SK-N-SH (cell line): ENCODE measurements at regions not wholly inside any gene's neighbourhood (a gene's known extent, or its start where the extent isn't known, plus 50 kb on each side); places are given as distances from the start of the nearest gene placed in this dataset.

Experiments used
- CTCF ChIA-PET: fragments of 300-600, 350-600 bp; formaldehyde crosslinking; extraction: SDS; loops from one replicate; lab custom pipeline; 2021; lab: Yijun Ruan, JAX
- POLR2A ChIA-PET: fragments of 350-600 bp; sonication (Branson Sonifier 250); formaldehyde crosslinking; extraction: SDS; loops from one replicate; lab custom pipeline; 2020; ENCODE audit warnings: antibody characterized with exemption, inconsistent platforms; lab: Yijun Ruan, JAX
- DNase-seq: peaks from one replicate; pipeline ENCODE4 v3.0.0; 2012
- H2AFZ ChIP-seq: fragments of 200-600 bp; sonication (generic); 2 replicates; pipeline ENCODE4 v1.8.1; 2016; ENCODE audit warnings: antibody characterized with exemption, mild to moderate bottlenecking, low read depth
- H3F3A ChIP-seq: fragments of 200-600 bp; sonication (generic); replicated peaks from 2 replicates; pipeline ENCODE3; 2016; ENCODE audit warnings: antibody characterized with exemption, mild to moderate bottlenecking; ENCODE audit not compliant: insufficient read depth
- H3K27ac ChIP-seq, 2 experiments: fragments of 200-500 bp in 1 of 2; fragments of 200-600 bp in 1 of 2; sonication (Bioruptor generic) in 1 of 2; sonication (generic), shearing (Covaris generic) in 1 of 2; 2 replicates each; pipeline versions ENCODE4 v1.5.1 to v1.6.1; 2014 to 2016; ENCODE audit warnings: low read depth in 2 of 2, inconsistent platforms in 1 of 2, low read length in 1 of 2, mild to moderate bottlenecking in 1 of 2, mixed read lengths in 1 of 2
- H3K27me3 ChIP-seq: fragments of 200-600 bp; sonication (generic), shearing (Covaris generic); 2 replicates; pipeline ENCODE4 v1.6.1; 2016; ENCODE audit warnings: mixed run types; ENCODE audit not compliant: insufficient read depth
- H3K36me3 ChIP-seq, 2 experiments: fragments of 200-500 bp in 1 of 2; fragments of 200-600 bp in 1 of 2; sonication (Bioruptor generic) in 1 of 2; sonication (generic) in 1 of 2; replicated peaks in 1 of 2; 2 replicates each; pipeline versions ENCODE3 to v1.5.1; 2014 to 2016; ENCODE audit warnings: low read length in 1 of 2, mild to moderate bottlenecking in 1 of 2; ENCODE audit not compliant: insufficient read depth in 2 of 2, control insufficient read depth in 1 of 2
- H3K4me1 ChIP-seq, 2 experiments: fragments of 200-500 bp in 1 of 2; fragments of 200-600 bp in 1 of 2; sonication (Bioruptor generic) in 1 of 2; sonication (generic), shearing (Covaris generic) in 1 of 2; 2 replicates each; pipeline versions ENCODE4 v1.5.1 to v1.6.1; 2014 to 2016; ENCODE audit warnings: low read depth in 1 of 2, low read length in 1 of 2, mixed run types in 1 of 2; ENCODE audit not compliant: insufficient read depth in 2 of 2, control insufficient read depth in 1 of 2
- H3K4me2 ChIP-seq: fragments of 200-600 bp; sonication (generic), shearing (Covaris generic); 2 replicates; pipeline ENCODE4 v1.6.1; 2017; ENCODE audit warnings: mixed run types
- H3K4me3 ChIP-seq, 2 experiments: fragments of 200-500 bp in 1 of 2; fragments of 200-600 bp in 1 of 2; sonication (Bioruptor generic) in 1 of 2; sonication (generic), shearing (Covaris generic) in 1 of 2; 2 replicates each; pipeline versions ENCODE4 v1.5.1 to v1.8.1; 2014 to 2016; ENCODE audit warnings: low read depth in 2 of 2, inconsistent platforms in 1 of 2, low read length in 1 of 2, mild to moderate bottlenecking in 1 of 2, mixed read lengths in 1 of 2, moderate library complexity in 1 of 2
- H3K79me2 ChIP-seq: fragments of 200-600 bp; sonication (generic); 2 replicates; pipeline ENCODE4 v1.8.1; 2017; ENCODE audit warnings: mild to moderate bottlenecking; ENCODE audit not compliant: insufficient read depth
- H3K9ac ChIP-seq: fragments of 200-600 bp; sonication (generic); 2 replicates; pipeline ENCODE4 v1.6.1; 2017; ENCODE audit warnings: mixed run types
- H3K9me2 ChIP-seq: fragments of 200-600 bp; sonication (generic); 2 replicates; pipeline ENCODE4 v1.6.1; 2017; ENCODE audit warnings: mixed run types
- H3K9me3 ChIP-seq: fragments of 200-600 bp; sonication (generic); 2 replicates; pipeline ENCODE4 v1.6.1; 2017; ENCODE audit warnings: mixed run types, mild to moderate bottlenecking, moderate library complexity
- H4K20me1 ChIP-seq: fragments of 200-600 bp; sonication (generic); 2 replicates; pipeline ENCODE4 v1.6.1; 2017; ENCODE audit warnings: mild to moderate bottlenecking, mixed run types; ENCODE audit not compliant: insufficient read depth
- FOXM1 ChIP-seq: IDR thresholded peaks from 2 replicates; pipeline ENCODE4 v1.4.0; 2012; ENCODE audit warnings: low read depth, mild to moderate bottlenecking
- JUND ChIP-seq: IDR thresholded peaks from 2 replicates; pipeline ENCODE4 v1.4.0; 2012
- MXI1 ChIP-seq: IDR thresholded peaks from 2 replicates; pipeline ENCODE4 v1.6.1; 2012; ENCODE audit warnings: mild to moderate bottlenecking, low read depth, low read length, improper control_type of control experiment
- POLR2AphosphoS5 ChIP-seq: IDR thresholded peaks from 2 replicates; pipeline ENCODE4 v1.6.1; 2012; ENCODE audit warnings: low read depth, low read length
- WGBS: methylation state at CpG from one replicate; pipeline ENCODE4 v1.1.6; 2017; ENCODE audit warnings: low lambda C conversion rate; 5-methylcytosine and 5-hydroxymethylcytosine counted together
- TF ChIP-seq, protein P1 (sequence below): IDR thresholded peaks from 2 replicates; pipeline ENCODE4 v1.4.0; 2012; ENCODE audit warnings: low read depth, borderline replicate concordance
- TF ChIP-seq, protein P2 (sequence below): IDR thresholded peaks from 2 replicates; pipeline ENCODE4 v1.6.1; 2012; ENCODE audit warnings: mild to moderate bottlenecking, low read depth, low read length, moderate library complexity
- TF ChIP-seq, protein P3 (sequence below): IDR thresholded peaks from 2 replicates; pipeline ENCODE4 v1.4.0; 2012; ENCODE audit warnings: low read depth, borderline replicate concordance

DNA sequence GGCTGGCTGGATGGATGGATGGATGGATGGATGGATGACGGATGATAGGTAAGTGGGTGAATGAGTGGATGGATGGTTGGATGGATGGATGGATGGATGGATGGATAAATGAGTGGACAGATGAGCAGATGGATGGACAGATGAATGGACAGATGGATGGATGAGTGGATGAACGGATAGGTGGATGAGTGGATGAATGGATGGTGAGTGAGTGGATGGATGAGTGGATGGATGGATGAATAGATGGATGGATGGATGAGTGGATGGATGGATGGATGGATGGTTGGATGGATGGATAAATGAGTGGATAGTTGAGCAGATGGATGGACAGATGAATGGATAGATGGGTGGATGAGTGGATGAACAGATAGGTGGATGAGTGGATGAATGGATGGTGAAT, 340.7 kb upstream of the AUTS2 start:
- POLR2A ChIA-PET: no interaction called here
- no peaks in the 10 kb centered on the region for H3F3A ChIP-seq

DNA sequence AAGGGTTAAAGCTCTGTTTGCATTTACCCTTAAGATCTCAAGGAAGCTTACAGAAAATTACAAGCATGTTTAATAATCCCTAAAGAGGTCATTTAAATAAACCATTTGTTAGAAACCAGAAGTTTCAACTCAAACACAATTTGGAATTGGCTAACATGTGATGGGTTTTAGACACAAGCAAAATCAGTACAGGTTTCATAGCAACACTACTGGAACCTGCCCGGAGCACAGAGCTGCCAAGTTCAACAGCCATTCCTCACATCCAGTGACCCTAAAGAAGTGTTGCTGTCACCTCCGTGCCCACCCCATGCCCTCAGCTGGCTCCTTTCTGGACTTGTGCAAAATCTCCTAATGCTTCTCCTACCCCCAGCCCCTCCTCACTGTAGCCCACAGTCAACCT, 338.8 kb upstream of the AUTS2 start:
- Histone ChIP-seq H3F3A (no peaks in the 10 kb centered on the region), H3K9me2 (no peaks in the 10 kb centered on the region), H3K4me2 (no peak overlapping the region), H3K36me3 (no peaks in the 10 kb centered on the region), H3K4me3 (no peak overlapping the region), H3K4me1 (no peaks in the 10 kb centered on the region), H3K27ac (no peak overlapping the region), H3K9ac (no peak overlapping the region), H3K79me2 (no peaks in the 10 kb centered on the region), H3K9me3 (no peaks in the 10 kb centered on the region), H3K27me3 (no peaks in the 10 kb centered on the region), H4K20me1 (no peaks in the 10 kb centered on the region), H2AFZ (no peak overlapping the region)
- DNase-seq: no peak
- CTCF ChIA-PET: interaction anchor here (1.5 kb wide), 1 partner anchor 26 kb away, joined by 4 read pairs; no protein-coding TSS in a partner anchor
- TF ChIP-seq, protein P1, sequence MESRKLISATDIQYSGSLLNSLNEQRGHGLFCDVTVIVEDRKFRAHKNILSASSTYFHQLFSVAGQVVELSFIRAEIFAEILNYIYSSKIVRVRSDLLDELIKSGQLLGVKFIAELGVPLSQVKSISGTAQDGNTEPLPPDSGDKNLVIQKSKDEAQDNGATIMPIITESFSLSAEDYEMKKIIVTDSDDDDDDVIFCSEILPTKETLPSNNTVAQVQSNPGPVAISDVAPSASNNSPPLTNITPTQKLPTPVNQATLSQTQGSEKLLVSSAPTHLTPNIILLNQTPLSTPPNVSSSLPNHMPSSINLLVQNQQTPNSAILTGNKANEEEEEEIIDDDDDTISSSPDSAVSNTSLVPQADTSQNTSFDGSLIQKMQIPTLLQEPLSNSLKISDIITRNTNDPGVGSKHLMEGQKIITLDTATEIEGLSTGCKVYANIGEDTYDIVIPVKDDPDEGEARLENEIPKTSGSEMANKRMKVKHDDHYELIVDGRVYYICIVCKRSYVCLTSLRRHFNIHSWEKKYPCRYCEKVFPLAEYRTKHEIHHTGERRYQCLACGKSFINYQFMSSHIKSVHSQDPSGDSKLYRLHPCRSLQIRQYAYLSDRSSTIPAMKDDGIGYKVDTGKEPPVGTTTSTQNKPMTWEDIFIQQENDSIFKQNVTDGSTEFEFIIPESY: no peak
- TF ChIP-seq MXI1: no peak
- TF ChIP-seq, all 33 proteins: peak for 0
- WGBS: 44% methylated on average over 2 of the region's 2 CpGs
- POLR2A ChIA-PET: no interaction called here

More for the DNA sequence above, 340.7 kb upstream of the AUTS2 start:
- Histone ChIP-seq H3K4me1 (no peaks in the 10 kb centered on the region), H3K9ac (no peak overlapping the region), H2AFZ (no peak overlapping the region), H3K79me2 (no peaks in the 10 kb centered on the region), H3K9me3 (no peaks in the 10 kb centered on the region), H3K27me3 (no peaks in the 10 kb centered on the region), H3K27ac (no peak overlapping the region), H3K4me3 (no peak overlapping the region), H4K20me1 (no peaks in the 10 kb centered on the region), H3K4me2 (no peak overlapping the region), H3K9me2 (no peaks in the 10 kb centered on the region), H3K36me3 (no peaks in the 10 kb centered on the region)
- CTCF ChIA-PET: interaction anchor here (0.7 kb wide), 1 partner anchor 113 kb away, joined by 4 read pairs; no protein-coding TSS in a partner anchor
- no peak for TF ChIP-seq JUND
- TF ChIP-seq, protein P2, sequence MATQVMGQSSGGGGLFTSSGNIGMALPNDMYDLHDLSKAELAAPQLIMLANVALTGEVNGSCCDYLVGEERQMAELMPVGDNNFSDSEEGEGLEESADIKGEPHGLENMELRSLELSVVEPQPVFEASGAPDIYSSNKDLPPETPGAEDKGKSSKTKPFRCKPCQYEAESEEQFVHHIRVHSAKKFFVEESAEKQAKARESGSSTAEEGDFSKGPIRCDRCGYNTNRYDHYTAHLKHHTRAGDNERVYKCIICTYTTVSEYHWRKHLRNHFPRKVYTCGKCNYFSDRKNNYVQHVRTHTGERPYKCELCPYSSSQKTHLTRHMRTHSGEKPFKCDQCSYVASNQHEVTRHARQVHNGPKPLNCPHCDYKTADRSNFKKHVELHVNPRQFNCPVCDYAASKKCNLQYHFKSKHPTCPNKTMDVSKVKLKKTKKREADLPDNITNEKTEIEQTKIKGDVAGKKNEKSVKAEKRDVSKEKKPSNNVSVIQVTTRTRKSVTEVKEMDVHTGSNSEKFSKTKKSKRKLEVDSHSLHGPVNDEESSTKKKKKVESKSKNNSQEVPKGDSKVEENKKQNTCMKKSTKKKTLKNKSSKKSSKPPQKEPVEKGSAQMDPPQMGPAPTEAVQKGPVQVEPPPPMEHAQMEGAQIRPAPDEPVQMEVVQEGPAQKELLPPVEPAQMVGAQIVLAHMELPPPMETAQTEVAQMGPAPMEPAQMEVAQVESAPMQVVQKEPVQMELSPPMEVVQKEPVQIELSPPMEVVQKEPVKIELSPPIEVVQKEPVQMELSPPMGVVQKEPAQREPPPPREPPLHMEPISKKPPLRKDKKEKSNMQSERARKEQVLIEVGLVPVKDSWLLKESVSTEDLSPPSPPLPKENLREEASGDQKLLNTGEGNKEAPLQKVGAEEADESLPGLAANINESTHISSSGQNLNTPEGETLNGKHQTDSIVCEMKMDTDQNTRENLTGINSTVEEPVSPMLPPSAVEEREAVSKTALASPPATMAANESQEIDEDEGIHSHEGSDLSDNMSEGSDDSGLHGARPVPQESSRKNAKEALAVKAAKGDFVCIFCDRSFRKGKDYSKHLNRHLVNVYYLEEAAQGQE: no peak
- TF ChIP-seq POLR2AphosphoS5: no peak
- TF ChIP-seq MXI1: no peak
- TF ChIP-seq, protein P3, sequence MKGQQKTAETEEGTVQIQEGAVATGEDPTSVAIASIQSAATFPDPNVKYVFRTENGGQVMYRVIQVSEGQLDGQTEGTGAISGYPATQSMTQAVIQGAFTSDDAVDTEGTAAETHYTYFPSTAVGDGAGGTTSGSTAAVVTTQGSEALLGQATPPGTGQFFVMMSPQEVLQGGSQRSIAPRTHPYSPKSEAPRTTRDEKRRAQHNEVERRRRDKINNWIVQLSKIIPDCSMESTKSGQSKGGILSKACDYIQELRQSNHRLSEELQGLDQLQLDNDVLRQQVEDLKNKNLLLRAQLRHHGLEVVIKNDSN: no peak
- no peak for TF ChIP-seq FOXM1
- TF ChIP-seq, protein P1: no peak
- no peak for DNase-seq
- WGBS: 23% methylated on average over 2 of the region's 2 CpGs
